Left renal cortex interstitium (tissue), 4 donors: ENCODE measurements at regions not wholly inside any gene's neighbourhood (a gene's known extent, or its start where the extent isn't known, plus 50 kb on each side); places are given as distances from the start of the nearest gene placed in this dataset.
A peak's percentile ranks its signal among the peaks of the same experiment; 100 is the strongest.
"Not testable (repeated sequence)": the region's sequence is repeated elsewhere in the genome, so short reads cannot be mapped to it uniquely, and the experiment has no call there.

Source experiments
- DNase-seq, 4 donors: peaks; one replicate each; pipeline ENCODE4 v3.0.0-alpha.2; 2013; ENCODE audit warnings: low read depth in 4 of 4, low spot score in 2 of 4, missing footprints in 1 of 4

DNA sequence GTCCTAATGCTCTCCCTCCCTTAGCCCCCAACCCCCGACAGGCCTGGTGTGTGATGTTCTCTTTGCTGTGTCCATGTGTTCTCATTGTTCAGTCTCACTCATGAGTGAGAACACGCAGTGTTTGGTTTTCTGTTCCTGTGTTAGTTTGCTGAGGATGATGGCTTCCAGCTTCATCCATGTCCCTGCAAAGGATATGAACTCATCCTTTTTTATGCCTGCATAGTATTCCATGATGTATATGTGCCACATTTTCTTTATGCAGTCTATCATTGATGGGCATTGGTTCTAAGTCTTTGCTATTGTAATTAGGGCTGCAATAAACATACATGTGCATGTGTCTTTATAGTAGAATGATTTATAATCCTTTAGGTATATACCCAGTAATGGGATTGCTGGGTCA is 184.7 kb upstream of the AHR start:
- not testable (repeated sequence) for DNase-seq

DNA sequence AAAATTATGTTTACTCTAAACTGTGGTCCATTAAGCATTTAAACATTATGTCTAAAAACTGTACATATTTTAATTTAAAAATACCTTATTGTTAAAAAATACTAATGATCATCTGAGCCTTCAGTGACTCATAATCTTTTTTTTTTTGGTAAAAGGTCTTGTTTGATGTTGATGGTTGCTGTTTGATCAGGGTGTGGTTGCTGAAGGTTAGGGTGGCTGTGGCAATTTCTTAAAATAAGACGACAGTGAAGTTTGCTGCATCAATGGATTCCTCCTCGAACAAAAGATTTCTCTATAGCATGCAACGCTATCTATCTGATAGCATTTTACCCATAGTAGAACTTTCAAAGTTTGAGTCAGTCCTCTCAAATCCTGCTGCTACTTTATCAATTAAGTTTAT is 180.0 kb upstream of the AHR start:
- no peak for DNase-seq

DNA sequence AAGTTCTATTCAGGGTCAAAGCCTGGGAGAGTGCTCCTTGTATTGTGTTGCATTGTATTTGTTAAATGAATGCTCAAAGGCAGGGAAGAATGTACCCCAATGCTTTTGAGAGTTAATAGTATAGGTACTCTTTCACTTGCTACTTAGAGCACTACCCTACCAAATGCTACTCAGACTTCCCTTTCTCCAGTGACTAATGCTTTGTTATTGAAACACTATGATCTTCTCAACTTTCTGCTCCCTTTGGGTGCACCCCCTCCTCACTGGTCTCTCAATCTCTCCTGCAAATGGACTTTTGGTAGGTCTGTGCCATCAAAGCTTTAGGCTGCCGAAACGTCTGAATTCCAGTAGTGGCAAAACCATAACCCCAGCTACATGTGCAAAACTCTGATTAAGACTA is 177.7 kb upstream of the AHR start:
- no peak for DNase-seq

GRCh38 chr7:17121671-17122070 is 176.8 kb upstream of the AHR start:
- DNase-seq = no peak

DNA sequence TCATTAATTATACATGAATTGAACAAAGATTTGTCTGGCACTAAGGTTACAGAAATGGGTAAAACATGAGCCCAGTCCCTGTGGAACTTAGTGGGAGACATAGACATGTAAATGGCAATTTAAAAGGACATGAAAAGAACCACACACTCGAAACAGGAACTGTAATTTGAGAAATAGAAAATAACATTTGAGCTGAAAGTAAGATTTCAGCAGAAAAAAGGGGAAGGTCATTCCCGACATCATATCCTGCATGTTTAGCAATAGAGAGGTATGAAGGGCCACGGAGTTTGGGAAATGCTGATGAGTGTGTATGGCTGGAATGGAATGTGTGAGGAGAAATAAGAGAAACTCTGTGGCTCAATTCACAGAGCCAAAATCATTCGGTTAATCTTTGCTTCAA is 175.4 kb upstream of the AHR start:
- no peak for DNase-seq

DNA sequence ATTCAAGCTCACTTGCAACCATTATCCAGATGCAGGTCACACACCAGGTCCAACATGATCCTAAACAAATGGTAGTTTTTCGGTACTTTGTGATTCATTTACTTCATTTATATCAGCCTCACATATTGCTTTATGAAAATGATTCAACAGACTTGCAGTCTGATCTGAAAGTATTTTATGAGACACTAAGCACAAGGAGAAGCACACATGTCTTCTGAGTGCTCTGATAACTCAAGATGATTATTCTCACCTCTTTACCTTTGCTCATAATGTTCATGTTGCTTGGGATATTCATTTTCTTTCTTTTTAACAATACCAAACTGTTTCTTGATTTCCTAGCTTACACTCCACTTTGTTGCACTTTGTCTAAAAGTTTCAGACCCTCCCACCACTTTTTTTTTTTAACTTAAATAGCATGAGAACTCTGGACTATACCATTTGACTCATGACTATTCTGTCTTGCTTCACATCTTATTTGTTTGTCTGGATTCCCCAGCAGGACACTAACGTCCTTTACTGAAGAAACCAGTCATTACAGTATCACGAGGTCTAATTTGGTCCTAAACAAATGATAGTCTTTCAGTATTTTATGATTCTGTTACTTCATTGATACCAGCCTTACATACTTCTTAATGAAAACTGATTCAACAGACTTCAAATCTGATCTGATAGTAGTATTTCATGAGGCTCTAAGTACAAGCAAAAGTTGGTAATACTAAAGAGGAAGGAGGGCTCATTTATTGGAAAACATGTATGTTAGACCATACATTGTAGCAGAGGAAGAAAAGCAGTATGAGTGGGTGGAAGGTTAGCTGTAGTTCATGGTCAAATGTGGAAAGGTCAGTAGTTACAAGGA is 171.8 kb upstream of the AHR start:
- DNase-seq = no peak

- no peak for DNase-seq
These were observed 169.2 kb upstream of the AHR start for GRCh38 chr7:17129218-17129617.

DNA sequence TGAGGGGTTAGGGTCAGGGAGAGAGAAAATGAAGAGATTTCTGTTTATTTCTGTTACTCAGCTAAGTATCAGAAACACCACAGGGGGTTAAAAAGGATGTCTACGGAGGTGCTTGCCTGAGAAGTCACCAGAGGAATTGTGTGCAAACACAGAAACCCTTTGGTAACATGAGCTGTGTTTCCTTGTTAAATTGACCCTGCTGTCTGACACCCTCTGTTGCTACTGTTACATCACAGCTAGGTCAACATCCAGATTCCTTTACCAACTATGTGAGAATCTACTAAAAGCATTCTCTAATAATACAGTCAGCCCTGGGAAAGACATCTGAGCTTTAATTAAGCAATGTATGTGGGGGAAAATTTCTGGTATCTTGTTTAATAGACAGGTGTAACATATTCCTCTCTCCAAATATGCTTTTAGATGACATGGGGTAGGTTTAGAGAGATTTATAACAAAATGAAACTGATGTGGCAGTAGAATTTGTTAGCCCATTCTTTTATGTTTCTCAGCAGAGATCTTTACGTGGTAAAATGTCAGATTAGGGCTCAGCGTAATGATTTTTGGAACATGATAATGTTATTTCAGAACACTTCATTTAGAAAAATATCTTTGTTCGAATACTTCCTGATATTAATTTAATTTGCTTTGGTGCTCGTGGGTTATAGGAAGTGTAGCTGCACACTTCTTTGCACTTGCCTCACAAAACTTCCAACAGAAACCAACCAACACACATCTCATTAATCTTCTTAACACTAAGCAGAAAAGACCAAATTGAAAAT is 168.0 kb upstream of the AHR start:
- DNase-seq = peak in 3 of 4 donors; percentile 49 to 56 (median 50)

DNA sequence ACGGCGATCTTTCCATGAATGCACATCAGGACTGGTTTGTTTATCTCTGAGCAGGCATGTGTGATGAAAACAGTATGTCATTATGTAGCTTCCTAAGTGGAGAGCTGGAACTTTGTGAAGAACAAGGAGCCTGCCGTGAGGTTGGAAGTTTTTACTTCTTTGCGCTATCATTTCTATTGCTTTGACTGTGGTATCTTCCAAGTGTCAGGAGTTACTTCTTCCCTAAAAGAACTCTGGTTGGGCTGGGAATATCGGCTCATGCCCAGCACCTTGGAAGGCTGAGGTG is 167.4 kb upstream of the AHR start:
- no peak for DNase-seq

DNA sequence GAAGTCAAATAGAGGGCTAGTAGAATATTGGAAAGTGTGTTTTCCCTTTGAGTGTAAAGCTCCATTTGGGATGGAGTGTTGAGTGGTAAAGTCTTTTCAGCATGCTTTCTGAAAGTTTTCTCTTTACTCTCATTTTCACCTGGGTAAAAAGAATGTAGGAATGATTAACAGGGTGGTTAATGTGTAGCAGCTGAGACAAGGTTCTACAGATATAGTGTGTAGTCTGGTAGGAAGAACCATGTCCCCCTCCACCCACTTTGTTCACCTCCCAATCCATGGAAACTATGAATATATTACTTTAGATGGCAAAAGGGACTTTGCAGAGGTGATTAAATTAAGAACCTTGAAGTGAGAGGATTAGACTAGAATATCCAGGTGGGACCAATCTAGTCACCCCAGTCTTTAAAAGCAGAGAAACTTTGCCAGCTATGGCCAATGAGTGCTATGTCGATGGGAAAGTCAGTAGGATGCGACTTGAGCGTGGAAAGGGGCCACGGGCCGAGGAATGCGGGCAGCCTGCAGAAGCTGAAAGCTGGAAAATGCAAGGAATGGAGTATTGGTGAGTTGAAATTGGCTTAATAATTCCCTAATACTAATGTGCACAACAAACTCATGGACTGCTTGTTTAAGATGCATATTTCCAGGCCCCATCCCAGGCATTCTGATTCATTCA is 166.3 kb upstream of the AHR start:
- no peak for DNase-seq

DNA sequence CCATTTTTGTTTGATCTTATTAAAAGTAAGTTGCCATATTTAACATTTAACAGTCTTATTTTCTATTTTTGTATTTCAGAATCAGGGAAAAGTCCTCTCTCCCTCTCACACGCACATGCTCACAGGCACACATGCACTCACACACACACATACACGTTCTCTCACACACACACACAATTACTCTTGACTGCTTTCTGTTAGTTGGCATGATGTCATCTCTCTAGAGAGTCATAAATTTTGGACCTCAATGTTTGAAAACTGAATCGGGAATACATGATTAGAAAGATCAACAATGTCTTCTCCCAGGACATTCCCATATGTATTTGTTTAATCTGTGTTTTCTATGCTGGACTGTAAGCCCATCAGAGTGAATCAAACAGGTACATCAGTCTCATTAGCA is 165.7 kb upstream of the AHR start:
- no peak for DNase-seq

- no peak for DNase-seq
These were observed 164.5 kb upstream of the AHR start for GRCh38 chr7:17133977-17134376.

DNA sequence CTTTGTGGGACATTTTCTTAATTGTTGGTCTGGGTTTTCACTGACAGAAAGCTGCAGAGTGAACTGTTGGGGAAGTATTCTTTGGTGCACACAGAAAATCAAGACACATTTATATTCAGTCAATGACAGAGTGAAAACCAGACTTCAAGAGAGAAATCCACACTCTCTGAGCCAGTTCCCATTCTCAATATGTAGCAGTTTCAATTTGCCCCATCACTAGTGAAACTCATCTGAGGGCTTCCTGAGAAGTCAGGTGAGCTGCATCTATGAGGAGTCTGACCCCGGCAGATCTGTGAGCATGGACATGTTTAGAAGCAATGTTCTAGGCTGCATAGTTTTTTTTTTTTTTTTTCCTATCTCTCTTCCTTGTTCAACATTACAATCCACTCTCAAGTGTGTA is 163.7 kb upstream of the AHR start:
- no peak for DNase-seq

- no peak for DNase-seq
These were observed 162.3 kb upstream of the AHR start for GRCh38 chr7:17136126-17136525.

- DNase-seq = no peak
These were observed 159.4 kb upstream of the AHR start for GRCh38 chr7:17139081-17139480.

DNA sequence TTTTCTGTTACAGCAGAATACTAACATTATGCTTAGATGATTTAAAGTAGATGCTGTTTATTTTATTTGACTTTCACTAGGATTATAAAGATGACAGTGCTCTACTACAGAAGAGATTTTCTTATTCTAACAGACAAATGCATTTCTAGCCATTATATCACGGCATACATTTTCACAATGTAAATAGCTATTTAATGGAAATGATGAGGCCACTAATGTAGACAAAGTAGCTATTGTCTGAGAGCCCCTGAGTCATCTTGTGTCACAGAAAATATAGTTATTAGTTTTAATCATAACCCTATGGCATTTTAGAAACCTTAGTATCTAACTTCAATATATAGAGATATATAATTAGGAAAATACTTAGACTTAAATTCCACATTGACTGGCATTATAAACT is 158.0 kb upstream of the AHR start:
- no peak for DNase-seq

DNA sequence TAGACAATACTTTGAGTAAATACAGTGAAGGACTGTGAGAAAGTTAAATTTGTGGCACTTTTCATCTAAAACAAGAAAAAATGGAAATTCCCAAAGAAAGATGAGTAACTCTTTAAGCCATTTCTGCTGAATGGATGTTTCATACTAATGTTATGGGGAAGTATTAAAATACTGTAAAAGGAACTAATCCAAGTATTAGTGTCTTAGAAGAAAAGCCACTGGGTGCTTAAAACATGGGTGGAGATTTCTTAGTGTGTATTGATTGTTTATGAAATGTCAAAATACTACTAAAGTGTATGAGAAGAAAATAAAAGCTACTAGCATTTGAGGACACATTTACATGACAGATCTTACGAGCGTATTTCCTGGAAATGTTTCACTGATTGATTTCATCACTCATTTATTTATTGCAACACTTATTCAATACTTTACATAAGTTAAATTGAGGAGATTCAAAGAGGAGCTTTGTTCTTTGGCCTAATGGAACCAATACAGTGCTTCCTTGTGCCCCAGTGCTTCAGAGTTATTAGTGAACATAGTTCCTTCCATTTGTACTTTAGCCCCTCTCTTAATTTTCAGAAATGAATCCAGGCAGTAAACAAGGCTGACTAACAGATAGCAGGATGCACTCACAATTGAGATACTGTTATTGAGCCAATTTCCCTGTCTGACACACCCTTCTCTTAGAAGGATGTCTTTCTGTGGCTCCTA is 155.5 kb upstream of the AHR start:
- no peak for DNase-seq

DNA sequence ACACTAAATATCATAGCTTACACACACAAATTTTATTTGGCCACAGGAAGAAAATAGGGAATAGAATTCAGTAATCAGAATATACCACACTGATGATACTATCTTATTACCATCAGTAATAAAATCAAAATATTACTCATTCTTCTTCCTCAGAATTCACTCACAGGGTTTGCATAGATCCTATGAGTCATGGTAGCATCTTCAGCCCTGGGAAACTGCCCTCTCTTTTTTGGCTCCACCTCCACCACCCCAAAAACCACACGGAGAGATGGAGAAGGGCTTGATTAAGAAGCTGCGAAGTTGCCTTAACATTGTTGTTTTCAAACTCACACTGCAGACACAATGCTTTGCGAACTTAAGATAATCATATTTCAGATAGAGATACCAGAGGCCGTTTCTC is 154.1 kb upstream of the AHR start:
- no peak for DNase-seq

DNA sequence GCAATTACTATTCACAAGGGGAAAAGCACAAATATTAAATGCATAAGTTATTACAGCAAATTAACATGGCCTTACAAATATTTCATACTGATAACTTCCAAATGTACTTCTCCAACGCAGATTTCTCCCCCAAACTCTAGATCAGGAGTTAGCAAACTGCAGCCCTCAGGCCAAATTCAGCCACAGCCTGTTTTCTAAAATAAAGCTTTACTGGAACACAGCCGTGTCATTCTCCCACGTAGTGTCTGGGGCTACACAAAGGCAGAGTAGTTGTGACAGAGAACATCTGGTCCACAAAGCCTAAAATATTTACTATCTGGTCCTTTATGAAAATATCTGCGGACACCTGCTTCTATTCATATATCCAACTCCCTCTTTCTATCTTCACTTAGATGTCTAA is 151.8 kb upstream of the AHR start:
- DNase-seq = no peak

GRCh38 chr7:17147409-17147808 is 151.0 kb upstream of the AHR start:
- no peak for DNase-seq

GRCh38 chr7:17150018-17150417 is 148.4 kb upstream of the AHR start:
- DNase-seq = no peak
